T-helper 17 cell (primary cell): ENCODE measurements at regions not wholly inside any gene's neighbourhood (a gene's known extent, or its start where the extent isn't known, plus 50 kb on each side); places are given as distances from the start of the nearest gene placed in this dataset.
A peak's percentile ranks its signal among the peaks of the same experiment; 100 is the strongest.

Source experiments
- ATAC-seq: fragments of 150-1000 bp; cut with Tn5 transposase; 2 replicates; pipeline ENCODE4 v1.10.0; 2021; ENCODE audit warnings: mild to moderate bottlenecking, moderate library complexity
- DNase-seq, 3 donors: peaks; one replicate each; pipeline versions ENCODE4 v3.0.0 to v3.0.0-alpha.2; 2020 to 2021
- H3K9me3 ChIP-seq: one replicate; pipeline ENCODE4 v1.7.0; 2013; ENCODE audit warnings: low read length, mild to moderate bottlenecking; ENCODE audit not compliant: control insufficient read depth, poor library complexity, severe bottlenecking
- H3K27ac Mint-ChIP-seq: one replicate; pipeline ENCODE4 v1.8.0; 2022; ENCODE audit warnings: mild to moderate bottlenecking, moderate library complexity, mixed read lengths
- H3K27me3 Mint-ChIP-seq: one replicate; pipeline ENCODE4 v1.8.0; 2022; ENCODE audit warnings: mixed read lengths
- H3K36me3 Mint-ChIP-seq: one replicate; pipeline ENCODE4 v1.8.0; 2022; ENCODE audit warnings: low read depth, mixed read lengths
- H3K4me1 Mint-ChIP-seq: one replicate; pipeline ENCODE4 v1.8.0; 2022; ENCODE audit warnings: mild to moderate bottlenecking, mixed read lengths
- H3K4me3 Mint-ChIP-seq: one replicate; pipeline ENCODE4 v1.8.0; 2022; ENCODE audit warnings: mild to moderate bottlenecking, moderate library complexity, mixed read lengths

GRCh38 chr3:43852066-43852465 lies 161.3 kb downstream of the ABHD5 start:
- Mint-ChIP-seq H3K27ac (no peak overlapping the region), H3K36me3 (no peaks in the 10 kb centered on the region), H3K4me1 (peaks cover 8% of the 10 kb centered on the region), H3K4me3 (no peak overlapping the region), H3K27me3 (peaks cover 45% of the 10 kb centered on the region)
- DNase-seq (no peak), ATAC-seq (no peak)
- no peaks in the 10 kb centered on the region for H3K9me3 ChIP-seq

GRCh38 chr3:43854283-43854682 lies 163.5 kb downstream of the ABHD5 start:
- peaks cover 67% of the 10 kb centered on the region for H3K27me3 Mint-ChIP-seq
- H3K4me3 Mint-ChIP-seq: no peak overlapping the region
- H3K4me1 Mint-ChIP-seq: peaks cover 8% of the 10 kb centered on the region
- no peak for ATAC-seq
- H3K36me3 Mint-ChIP-seq: no peaks in the 10 kb centered on the region
- H3K9me3 ChIP-seq: no peaks in the 10 kb centered on the region
- DNase-seq: no peak
- no peak overlapping the region for H3K27ac Mint-ChIP-seq

GRCh38 chr3:43854916-43855315 lies 164.2 kb downstream of the ABHD5 start:
- Mint-ChIP-seq H3K27me3 (peaks cover 73% of the 10 kb centered on the region), H3K4me1 (peaks cover 8% of the 10 kb centered on the region), H3K27ac (no peak overlapping the region), H3K36me3 (no peaks in the 10 kb centered on the region), H3K4me3 (no peak overlapping the region)
- ATAC-seq (no peak), DNase-seq (no peak)
- H3K9me3 ChIP-seq: no peaks in the 10 kb centered on the region

- H3K27me3 Mint-ChIP-seq: peaks cover 81% of the 10 kb centered on the region
- peak; percentile 64 for ATAC-seq
Observed at GRCh38 chr3:43855674-43856299, 165.0 kb downstream of the ABHD5 start.

GRCh38 chr3:43856351-43856750 lies 165.6 kb downstream of the ABHD5 start:
- DNase-seq: no peak
- H3K27ac Mint-ChIP-seq: no peak overlapping the region
- H3K36me3 Mint-ChIP-seq: no peaks in the 10 kb centered on the region
- no peaks in the 10 kb centered on the region for H3K9me3 ChIP-seq
- no peak overlapping the region for H3K4me3 Mint-ChIP-seq
- H3K27me3 Mint-ChIP-seq: peaks cover 87% of the 10 kb centered on the region
- H3K4me1 Mint-ChIP-seq: peaks cover 8% of the 10 kb centered on the region
- ATAC-seq: no peak

More at GRCh38 chr3:43855674-43856299, 165.0 kb downstream of the ABHD5 start:
- Mint-ChIP-seq H3K27ac (no peak overlapping the region), H3K36me3 (no peaks in the 10 kb centered on the region), H3K4me1 (peaks cover 8% of the 10 kb centered on the region), H3K4me3 (no peak overlapping the region)
- no peaks in the 10 kb centered on the region for H3K9me3 ChIP-seq
- DNase-seq: no peak

GRCh38 chr3:43856761-43857160 lies 166.0 kb downstream of the ABHD5 start:
- no peak overlapping the region for H3K4me3 Mint-ChIP-seq
- H3K9me3 ChIP-seq: no peaks in the 10 kb centered on the region
- ATAC-seq (no peak), DNase-seq (no peak)
- peaks cover 8% of the 10 kb centered on the region for H3K4me1 Mint-ChIP-seq
- H3K27ac Mint-ChIP-seq: no peak overlapping the region
- no peaks in the 10 kb centered on the region for H3K36me3 Mint-ChIP-seq
- H3K27me3 Mint-ChIP-seq: peaks cover 91% of the 10 kb centered on the region

GRCh38 chr3:43857361-43858293 lies 166.9 kb downstream of the ABHD5 start:
- DNase-seq: no peak
- Mint-ChIP-seq H3K27ac (no peak overlapping the region), H3K4me3 (no peak overlapping the region), H3K4me1 (peaks cover 8% of the 10 kb centered on the region), H3K27me3 (peaks cover 94% of the 10 kb centered on the region), H3K36me3 (peaks cover under 1% of the 10 kb centered on the region)
- no peak for ATAC-seq
- H3K9me3 ChIP-seq: no peaks in the 10 kb centered on the region

- DNase-seq (no peak), ATAC-seq (no peak)
- H3K36me3 Mint-ChIP-seq: peaks cover 4% of the 10 kb centered on the region
- no peaks in the 10 kb centered on the region for H3K9me3 ChIP-seq
- H3K4me1 Mint-ChIP-seq: peaks cover 8% of the 10 kb centered on the region
- peaks cover 98% of the 10 kb centered on the region for H3K27me3 Mint-ChIP-seq
- H3K27ac Mint-ChIP-seq: no peak overlapping the region
- no peak overlapping the region for H3K4me3 Mint-ChIP-seq
Observed at GRCh38 chr3:43858294-43858701, 167.6 kb downstream of the ABHD5 start.

GRCh38 chr3:43859766-43860165 lies 169.0 kb downstream of the ABHD5 start:
- ATAC-seq: no peak
- Mint-ChIP-seq H3K4me3 (no peak overlapping the region), H3K4me1 (peaks cover 8% of the 10 kb centered on the region), H3K27me3 (peaks cover 96% of the 10 kb centered on the region), H3K27ac (no peak overlapping the region), H3K36me3 (peaks cover 4% of the 10 kb centered on the region)
- H3K9me3 ChIP-seq: no peaks in the 10 kb centered on the region
- no peak for DNase-seq

- DNase-seq (no peak), ATAC-seq (no peak)
- H3K27ac Mint-ChIP-seq: no peak overlapping the region
- H3K4me3 Mint-ChIP-seq: no peak overlapping the region
- peaks cover 4% of the 10 kb centered on the region for H3K36me3 Mint-ChIP-seq
- H3K4me1 Mint-ChIP-seq: no peaks in the 10 kb centered on the region
- peaks cover 84% of the 10 kb centered on the region for H3K27me3 Mint-ChIP-seq
- no peaks in the 10 kb centered on the region for H3K9me3 ChIP-seq
Observed at GRCh38 chr3:43861635-43862034, 170.9 kb downstream of the ABHD5 start.

GRCh38 chr3:43862470-43862869 lies 171.7 kb downstream of the ABHD5 start:
- ATAC-seq: no peak
- H3K27me3 Mint-ChIP-seq: peaks cover 79% of the 10 kb centered on the region
- DNase-seq: no peak

GRCh38 chr3:43862992-43863805 lies 172.5 kb downstream of the ABHD5 start:
- H3K4me3 Mint-ChIP-seq: no peak overlapping the region
- peaks cover 4% of the 10 kb centered on the region for H3K36me3 Mint-ChIP-seq
- H3K4me1 Mint-ChIP-seq: no peaks in the 10 kb centered on the region
- H3K27me3 Mint-ChIP-seq: peaks cover 72% of the 10 kb centered on the region
- DNase-seq (no peak), ATAC-seq (no peak)
- H3K27ac Mint-ChIP-seq: peak overlapping the region; percentile 16
- H3K9me3 ChIP-seq: no peaks in the 10 kb centered on the region

More at GRCh38 chr3:43862470-43862869, 171.7 kb downstream of the ABHD5 start:
- no peak overlapping the region for H3K4me3 Mint-ChIP-seq
- H3K36me3 Mint-ChIP-seq: peaks cover 4% of the 10 kb centered on the region
- H3K27ac Mint-ChIP-seq: no peak overlapping the region
- no peaks in the 10 kb centered on the region for H3K4me1 Mint-ChIP-seq
- H3K9me3 ChIP-seq: no peaks in the 10 kb centered on the region
